SK-N-MC (cell line): ENCODE measurements at regions not wholly inside any gene's neighbourhood (a gene's known extent, or its start where the extent isn't known, plus 50 kb on each side); places are given as distances from the start of the nearest gene placed in this dataset.
"Not testable (repeated sequence)": the region's sequence is repeated elsewhere in the genome, so short reads cannot be mapped to it uniquely, and the experiment has no call there.

Source experiments
- DNase-seq: peaks from one replicate; pipeline ENCODE4 v3.0.0-alpha.2; 2011; ENCODE audit warnings: low read depth, low spot score
- H3K27ac ChIP-seq: fragments of 200-600 bp; sonication (generic); 2 replicates; pipeline ENCODE4 v1.5.1; 2016; ENCODE audit warnings: mixed run types
- H3K36me3 ChIP-seq: fragments of 200-600 bp; sonication (generic); 2 replicates; pipeline ENCODE4 v1.6.1; 2017; ENCODE audit warnings: antibody characterized with exemption, low read length, mixed read lengths; ENCODE audit not compliant: insufficient read depth
- H3K4me3 ChIP-seq: fragments of 200-600 bp; sonication (generic); 2 replicates; pipeline ENCODE4 v1.5.1; 2016
- H3K9ac ChIP-seq: fragments of 200-600 bp; sonication (generic); 2 replicates; pipeline ENCODE4 v1.8.0; 2017; ENCODE audit warnings: mixed run types, mixed read lengths; ENCODE audit not compliant: insufficient read length
- H3K9me3 ChIP-seq: fragments of 200-600 bp; sonication (generic); 2 replicates; pipeline ENCODE4 v1.6.1; 2017; ENCODE audit warnings: low read depth, mild to moderate bottlenecking, antibody characterized with exemption, low read length, moderate library complexity, mixed read lengths
- EZH2 ChIP-seq: fragments of 200-600 bp; sonication (generic); IDR thresholded peaks from one replicate; pipeline ENCODE4 v1.6.1; 2017; ENCODE audit warnings: antibody characterized with exemption
- FOXP2 ChIP-seq: optimal IDR thresholded peaks from 2 replicates; pipeline ENCODE3; 2011; ENCODE audit warnings: mild to moderate bottlenecking, moderate library complexity; ENCODE audit not compliant: insufficient read depth; ENCODE audit errors: extremely low read length, control extremely low read depth
- POLR2AphosphoS5 ChIP-seq: IDR thresholded peaks from 2 replicates; pipeline ENCODE4 v1.6.1; 2012; ENCODE audit warnings: mild to moderate bottlenecking, low read depth, low read length, borderline replicate concordance

- no peaks in the 10 kb centered on the region for H3K9me3 ChIP-seq
- no peak for DNase-seq
- H3K9ac ChIP-seq: no peak overlapping the region
- no peaks in the 10 kb centered on the region for H3K36me3 ChIP-seq
- no peak overlapping the region for H3K4me3 ChIP-seq
- H3K27ac ChIP-seq: no peak overlapping the region
- TF ChIP-seq FOXP2 (no peak), EZH2 (no peak), POLR2AphosphoS5 (no peak)
These were observed 50.7 kb upstream of the TNFSF4 start for GRCh38 chr1:173257805-173258204.

GRCh38 chr1:173258479-173259264 lies 51.5 kb upstream of the TNFSF4 start:
- DNase-seq: no peak
- Histone ChIP-seq H3K36me3 (no peaks in the 10 kb centered on the region), H3K4me3 (no peak overlapping the region), H3K9ac (no peak overlapping the region), H3K9me3 (no peaks in the 10 kb centered on the region), H3K27ac (no peak overlapping the region)
- TF ChIP-seq EZH2: no peak
- no peak for TF ChIP-seq POLR2AphosphoS5
- TF ChIP-seq FOXP2: no peak

GRCh38 chr1:173260329-173260728 lies 53.2 kb upstream of the TNFSF4 start:
- not testable (repeated sequence) for H3K36me3 ChIP-seq, DNase-seq, H3K9me3 ChIP-seq

DNA sequence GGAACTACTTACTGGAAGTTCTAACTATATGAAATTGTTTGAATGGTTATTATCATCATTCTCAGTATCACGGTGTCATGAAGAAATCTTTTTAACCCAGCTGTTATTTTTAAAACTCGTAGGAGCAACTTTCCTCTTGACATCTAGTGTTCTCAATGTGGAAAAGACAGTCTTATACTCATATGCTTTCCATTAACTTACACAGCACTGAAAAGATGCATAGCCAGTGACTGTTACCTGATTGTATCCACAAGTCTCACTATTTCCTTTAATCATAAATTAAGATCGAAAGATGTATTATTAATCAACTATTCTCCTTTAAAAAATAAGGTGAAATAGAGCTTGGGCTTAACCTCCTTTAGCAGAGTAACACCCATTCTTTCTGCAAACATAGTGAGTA lies 59.7 kb upstream of the TNFSF4 start:
- H3K9me3 ChIP-seq: no peaks in the 10 kb centered on the region
- no peak for DNase-seq
- no peak overlapping the region for H3K4me3 ChIP-seq
- no peaks in the 10 kb centered on the region for H3K36me3 ChIP-seq
- TF ChIP-seq EZH2: no peak
- no peak for TF ChIP-seq POLR2AphosphoS5
- H3K9ac ChIP-seq: no peak overlapping the region
- H3K27ac ChIP-seq: no peak overlapping the region

More at GRCh38 chr1:173260329-173260728, 53.2 kb upstream of the TNFSF4 start:
- H3K27ac ChIP-seq, H3K9ac ChIP-seq, H3K4me3 ChIP-seq: not testable (repeated sequence)

- H3K27ac ChIP-seq: no peak overlapping the region
- H3K9ac ChIP-seq: no peak overlapping the region
- DNase-seq: no peak
- H3K4me3 ChIP-seq: no peak overlapping the region
- no peaks in the 10 kb centered on the region for H3K36me3 ChIP-seq
- H3K9me3 ChIP-seq: no peaks in the 10 kb centered on the region
- no peak for TF ChIP-seq FOXP2
- TF ChIP-seq EZH2: no peak
- TF ChIP-seq POLR2AphosphoS5: no peak
These were observed 60.4 kb upstream of the TNFSF4 start for GRCh38 chr1:173267453-173267945.

DNA sequence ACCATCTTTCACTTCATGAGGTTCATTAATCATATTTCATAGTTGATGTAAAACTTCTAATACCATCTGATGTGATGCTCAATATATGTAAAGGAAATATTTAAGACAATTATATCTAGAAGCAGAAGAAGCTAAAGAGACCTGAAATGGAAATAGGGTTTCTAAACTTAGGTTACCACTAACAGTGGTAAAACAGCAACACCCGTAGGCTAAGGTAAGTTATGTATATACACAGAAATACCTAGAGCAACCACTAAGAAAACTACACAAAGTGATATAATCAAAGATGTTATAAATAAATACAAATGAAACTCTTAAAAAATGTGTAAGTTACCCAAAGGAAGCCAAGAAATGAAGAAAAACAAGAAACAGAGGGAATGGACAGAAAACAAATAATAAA lies 61.1 kb upstream of the TNFSF4 start:
- TF ChIP-seq EZH2 (no peak), POLR2AphosphoS5 (no peak), FOXP2 (no peak)
- H3K36me3 ChIP-seq: no peaks in the 10 kb centered on the region
- no peaks in the 10 kb centered on the region for H3K9me3 ChIP-seq
- no peak overlapping the region for H3K27ac ChIP-seq
- H3K4me3 ChIP-seq: no peak overlapping the region
- no peak overlapping the region for H3K9ac ChIP-seq
- no peak for DNase-seq

DNA sequence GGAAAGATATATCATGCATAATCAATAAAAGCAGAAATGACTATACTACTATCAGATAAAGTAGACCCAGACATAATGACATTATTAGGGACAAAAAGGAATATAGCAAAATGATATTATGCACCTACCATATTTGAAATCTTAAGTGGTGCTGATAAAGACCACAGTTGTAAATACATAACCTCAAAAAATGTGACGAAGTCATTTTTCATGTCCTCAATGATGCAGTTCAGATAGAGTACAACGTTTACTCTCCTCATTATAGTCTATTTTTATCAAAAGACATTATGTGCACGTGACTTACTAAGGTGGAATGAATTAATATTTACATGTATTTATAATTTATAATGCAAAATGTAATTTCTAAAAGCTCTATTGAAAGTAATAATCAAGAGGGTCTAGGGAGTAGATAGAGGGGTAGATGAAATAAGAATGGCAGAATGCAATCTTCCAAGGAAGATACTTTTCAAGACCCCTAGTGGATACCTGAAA lies 61.7 kb upstream of the TNFSF4 start:
- no peak overlapping the region for H3K9ac ChIP-seq
- no peaks in the 10 kb centered on the region for H3K9me3 ChIP-seq
- H3K27ac ChIP-seq: no peak overlapping the region
- H3K4me3 ChIP-seq: no peak overlapping the region
- DNase-seq: no peak
- H3K36me3 ChIP-seq: no peaks in the 10 kb centered on the region
- TF ChIP-seq EZH2 (no peak), FOXP2 (no peak), POLR2AphosphoS5 (no peak)

DNA sequence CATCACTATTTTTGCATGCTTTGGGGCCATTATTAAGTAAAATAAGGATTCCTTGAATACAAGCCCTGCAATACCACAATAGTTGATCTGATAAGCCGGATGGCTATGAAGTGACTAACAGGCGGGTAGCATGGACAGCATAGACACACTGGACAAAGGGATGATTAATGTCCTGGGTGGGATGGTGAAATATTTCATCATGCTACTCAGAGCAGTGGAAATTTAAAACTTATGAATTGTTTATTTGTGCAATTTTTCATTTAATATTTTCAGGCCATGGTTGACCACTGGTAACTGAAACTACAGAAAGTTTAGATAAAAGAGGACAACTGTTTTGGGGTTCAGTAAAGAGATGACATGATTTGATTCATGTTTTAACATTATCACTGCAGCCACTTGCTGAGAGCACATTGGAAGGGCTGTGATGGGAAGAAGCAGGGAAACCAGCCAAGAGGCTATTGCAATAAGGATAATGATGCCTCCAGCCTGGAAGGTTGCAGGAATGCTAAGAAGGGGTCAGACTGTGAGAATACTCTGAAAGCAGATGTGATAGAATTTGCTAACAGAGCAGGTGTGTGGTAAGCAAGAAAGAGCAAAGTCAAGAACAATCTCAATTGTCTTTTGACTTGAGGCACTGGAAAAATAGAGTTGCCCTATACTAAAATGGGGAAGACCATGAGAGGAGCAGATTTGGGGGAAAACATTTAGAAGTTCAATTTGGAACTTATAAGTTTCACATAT lies 62.5 kb upstream of the TNFSF4 start:
- no peaks in the 10 kb centered on the region for H3K36me3 ChIP-seq
- no peak overlapping the region for H3K9ac ChIP-seq
- no peak overlapping the region for H3K4me3 ChIP-seq
- TF ChIP-seq EZH2 (no peak), POLR2AphosphoS5 (no peak), FOXP2 (no peak)
- no peak for DNase-seq
- no peaks in the 10 kb centered on the region for H3K9me3 ChIP-seq
- no peak overlapping the region for H3K27ac ChIP-seq
